Nephron progenitor cell (in vitro differentiated cells): ENCODE measurements at regions not wholly inside any gene's neighbourhood (a gene's known extent, or its start where the extent isn't known, plus 50 kb on each side); places are given as distances from the start of the nearest gene placed in this dataset.
"Not testable (repeated sequence)": the region's sequence is repeated elsewhere in the genome, so short reads cannot be mapped to it uniquely, and the experiment has no call there.

ENCODE experiments used
- DNase-seq: peaks from one replicate; pipeline ENCODE4 v3.0.0; 2021
- H3K27ac Mint-ChIP-seq: 2 replicates; pipeline ENCODE4 v1.8.0; 2021; ENCODE audit warnings: mild to moderate bottlenecking, moderate library complexity, mixed read lengths
- H3K27me3 Mint-ChIP-seq: 2 replicates; pipeline ENCODE4 v1.8.0; 2021; ENCODE audit warnings: mild to moderate bottlenecking, low read depth, mixed read lengths; ENCODE audit not compliant: poor library complexity
- H3K36me3 Mint-ChIP-seq: 2 replicates; pipeline ENCODE4 v1.8.0; 2021; ENCODE audit warnings: low read depth, mixed read lengths
- H3K4me1 Mint-ChIP-seq: 2 replicates; pipeline ENCODE4 v1.8.0; 2021; ENCODE audit warnings: mixed read lengths
- H3K4me3 Mint-ChIP-seq: 2 replicates; pipeline ENCODE4 v1.8.0; 2021; ENCODE audit warnings: mild to moderate bottlenecking, moderate library complexity, mixed read lengths
- H3K9me3 Mint-ChIP-seq: 2 replicates; pipeline ENCODE4 v1.8.0; 2021; ENCODE audit warnings: mild to moderate bottlenecking, moderate library complexity, mixed read lengths
- CTCF ChIP-seq: fragments of 200-600 bp; sonication (generic); IDR thresholded peaks from 2 replicates; pipeline ENCODE4 v1.5.0; 2021; ENCODE audit warnings: antibody characterized with exemption

- Mint-ChIP-seq H3K4me1 (no peaks in the 10 kb centered on the region), H3K9me3 (no peaks in the 10 kb centered on the region), H3K4me3 (no peak overlapping the region), H3K27ac (no peak overlapping the region), H3K27me3 (no peaks in the 10 kb centered on the region), H3K36me3 (no peaks in the 10 kb centered on the region)
- DNase-seq = no peak
- no peak for TF ChIP-seq CTCF
Observed at GRCh38 chr1:238727670-238728069, 658.7 kb upstream of the CHRM3 start.

GRCh38 chr1:238722812-238723211 lies 663.6 kb upstream of the CHRM3 start:
- Mint-ChIP-seq H3K27me3 (peaks cover 4% of the 10 kb centered on the region), H3K9me3 (no peaks in the 10 kb centered on the region), H3K36me3 (no peaks in the 10 kb centered on the region), H3K4me1 (no peaks in the 10 kb centered on the region), H3K27ac (no peak overlapping the region), H3K4me3 (no peak overlapping the region)
- no peak for TF ChIP-seq CTCF
- DNase-seq = no peak

- no peaks in the 10 kb centered on the region for H3K36me3 Mint-ChIP-seq
- TF ChIP-seq CTCF = no peak
- H3K27me3 Mint-ChIP-seq = no peaks in the 10 kb centered on the region
- no peaks in the 10 kb centered on the region for H3K4me1 Mint-ChIP-seq
- H3K9me3 Mint-ChIP-seq = no peaks in the 10 kb centered on the region
- DNase-seq = no peak
- no peak overlapping the region for H3K4me3 Mint-ChIP-seq
- H3K27ac Mint-ChIP-seq = no peak overlapping the region
Observed at GRCh38 chr1:238710697-238711096, 675.7 kb upstream of the CHRM3 start.

- no peak for DNase-seq
- H3K4me1 Mint-ChIP-seq = no peaks in the 10 kb centered on the region
- H3K27ac Mint-ChIP-seq = peak overlapping the region; percentile 26
- no peaks in the 10 kb centered on the region for H3K36me3 Mint-ChIP-seq
- TF ChIP-seq CTCF = no peak
- no peak overlapping the region for H3K4me3 Mint-ChIP-seq
- H3K9me3 Mint-ChIP-seq = no peaks in the 10 kb centered on the region
- no peaks in the 10 kb centered on the region for H3K27me3 Mint-ChIP-seq
Observed at GRCh38 chr1:238701024-238701423, 685.3 kb upstream of the CHRM3 start.

GRCh38 chr1:238690415-238690814 lies 696.0 kb upstream of the CHRM3 start:
- no peak overlapping the region for H3K4me3 Mint-ChIP-seq
- H3K9me3 Mint-ChIP-seq = peaks cover 8% of the 10 kb centered on the region
- DNase-seq = no peak
- H3K36me3 Mint-ChIP-seq = no peaks in the 10 kb centered on the region
- TF ChIP-seq CTCF = no peak
- H3K4me1 Mint-ChIP-seq = no peaks in the 10 kb centered on the region
- H3K27ac Mint-ChIP-seq = no peak overlapping the region
- no peaks in the 10 kb centered on the region for H3K27me3 Mint-ChIP-seq

- peaks cover 14% of the 10 kb centered on the region for H3K9me3 Mint-ChIP-seq
- not testable (repeated sequence) for H3K27ac Mint-ChIP-seq, H3K36me3 Mint-ChIP-seq, DNase-seq, H3K4me3 Mint-ChIP-seq, H3K27me3 Mint-ChIP-seq, H3K4me1 Mint-ChIP-seq
Observed at GRCh38 chr1:238684576-238684975, 701.8 kb upstream of the CHRM3 start.

GRCh38 chr1:238681451-238681850 lies 704.9 kb upstream of the CHRM3 start:
- Mint-ChIP-seq H3K36me3 (no peaks in the 10 kb centered on the region), H3K27ac (no peak overlapping the region), H3K27me3 (peaks cover 3% of the 10 kb centered on the region), H3K4me3 (no peak overlapping the region), H3K9me3 (peaks cover 14% of the 10 kb centered on the region), H3K4me1 (no peaks in the 10 kb centered on the region)
- no peak for TF ChIP-seq CTCF
- no peak for DNase-seq
